Activated naive CD8-positive, alpha-beta T cell (primary cell): ENCODE measurements at regions not wholly inside any gene's neighbourhood (a gene's known extent, or its start where the extent isn't known, plus 50 kb on each side); places are given as distances from the start of the nearest gene placed in this dataset.
A peak's percentile ranks its signal among the peaks of the same experiment; 100 is the strongest.

Source experiments
- H3K27ac Mint-ChIP-seq: one replicate; pipeline ENCODE4 v1.8.0; 2021; ENCODE audit warnings: mixed read lengths
- H3K27me3 Mint-ChIP-seq: one replicate; pipeline ENCODE4 v1.8.0; 2021; ENCODE audit warnings: mixed read lengths
- H3K36me3 Mint-ChIP-seq: one replicate; pipeline ENCODE4 v1.8.0; 2021; ENCODE audit warnings: mixed read lengths
- H3K4me1 Mint-ChIP-seq: one replicate; pipeline ENCODE4 v1.8.0; 2021; ENCODE audit warnings: low read depth, mixed read lengths
- H3K4me3 Mint-ChIP-seq: one replicate; pipeline ENCODE4 v1.8.0; 2021; ENCODE audit warnings: mild to moderate bottlenecking, mixed read lengths
- H3K9me3 Mint-ChIP-seq: one replicate; pipeline ENCODE4 v1.8.0; 2021; ENCODE audit warnings: low read depth, mixed read lengths

GRCh38 chr13:74084375-74084935, 49.7 kb downstream of the KLF12 start:
- peaks cover 75% of the 10 kb centered on the region for H3K4me1 Mint-ChIP-seq
- H3K4me3 Mint-ChIP-seq, result no peak overlapping the region
- no peaks in the 10 kb centered on the region for H3K27me3 Mint-ChIP-seq
- H3K9me3 Mint-ChIP-seq, result no peaks in the 10 kb centered on the region
- H3K36me3 Mint-ChIP-seq, result peaks cover 9% of the 10 kb centered on the region
- H3K27ac Mint-ChIP-seq, result no peak overlapping the region

DNA sequence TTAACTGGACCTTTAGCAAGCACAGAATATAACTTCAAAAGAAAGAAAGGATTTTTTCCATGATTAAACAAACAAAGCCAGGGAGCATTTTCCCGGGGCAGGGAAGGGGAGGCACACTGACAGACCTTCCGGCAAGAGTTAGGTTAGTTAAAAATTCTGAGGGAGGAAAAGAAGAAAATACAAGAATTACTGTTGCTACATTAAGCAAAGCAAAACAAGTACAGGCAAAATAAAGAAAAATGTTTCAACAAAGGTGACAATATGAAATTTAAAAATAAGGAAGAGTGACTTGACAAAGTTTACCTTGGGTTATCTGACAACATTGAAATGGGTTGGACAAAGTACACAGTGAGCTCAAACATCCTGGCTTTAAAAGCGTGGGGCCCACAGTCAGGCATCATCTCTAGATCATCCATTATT, 51.5 kb downstream of the KLF12 start:
- no peak overlapping the region for H3K4me3 Mint-ChIP-seq
- H3K27me3 Mint-ChIP-seq, result no peaks in the 10 kb centered on the region
- peaks cover 69% of the 10 kb centered on the region for H3K4me1 Mint-ChIP-seq
- no peaks in the 10 kb centered on the region for H3K9me3 Mint-ChIP-seq
- H3K36me3 Mint-ChIP-seq, result peaks cover 17% of the 10 kb centered on the region
- H3K27ac Mint-ChIP-seq, result peak overlapping the region; percentile 25

GRCh38 chr13:74080762-74081161, 53.4 kb downstream of the KLF12 start:
- peaks cover 74% of the 10 kb centered on the region for H3K4me1 Mint-ChIP-seq
- H3K27me3 Mint-ChIP-seq, result no peaks in the 10 kb centered on the region

GRCh38 chr13:74077792-74078191, 56.4 kb downstream of the KLF12 start:
- H3K27ac Mint-ChIP-seq, result peak overlapping the region; percentile 50
- H3K36me3 Mint-ChIP-seq, result peaks cover 16% of the 10 kb centered on the region
- H3K4me1 Mint-ChIP-seq, result peaks cover 75% of the 10 kb centered on the region
- H3K4me3 Mint-ChIP-seq, result no peak overlapping the region
- H3K27me3 Mint-ChIP-seq, result no peaks in the 10 kb centered on the region
- no peaks in the 10 kb centered on the region for H3K9me3 Mint-ChIP-seq

More at GRCh38 chr13:74080762-74081161, 53.4 kb downstream of the KLF12 start:
- Mint-ChIP-seq H3K27ac (peak overlapping the region; percentile 75), H3K4me3 (no peak overlapping the region), H3K36me3 (peaks cover 14% of the 10 kb centered on the region), H3K9me3 (no peaks in the 10 kb centered on the region)

- H3K27me3 Mint-ChIP-seq, result no peaks in the 10 kb centered on the region
- no peaks in the 10 kb centered on the region for H3K9me3 Mint-ChIP-seq
- H3K4me3 Mint-ChIP-seq, result no peak overlapping the region
- H3K27ac Mint-ChIP-seq, result no peak overlapping the region
- peaks cover 12% of the 10 kb centered on the region for H3K36me3 Mint-ChIP-seq
- H3K4me1 Mint-ChIP-seq, result peaks cover 71% of the 10 kb centered on the region
Measured at GRCh38 chr13:74077375-74077774, 56.8 kb downstream of the KLF12 start.

GRCh38 chr13:74074723-74075122, 59.5 kb downstream of the KLF12 start:
- Mint-ChIP-seq H3K36me3 (peaks cover 10% of the 10 kb centered on the region), H3K4me1 (peaks cover 71% of the 10 kb centered on the region), H3K27ac (peak overlapping the region; percentile 29), H3K9me3 (no peaks in the 10 kb centered on the region), H3K4me3 (no peak overlapping the region), H3K27me3 (no peaks in the 10 kb centered on the region)

DNA sequence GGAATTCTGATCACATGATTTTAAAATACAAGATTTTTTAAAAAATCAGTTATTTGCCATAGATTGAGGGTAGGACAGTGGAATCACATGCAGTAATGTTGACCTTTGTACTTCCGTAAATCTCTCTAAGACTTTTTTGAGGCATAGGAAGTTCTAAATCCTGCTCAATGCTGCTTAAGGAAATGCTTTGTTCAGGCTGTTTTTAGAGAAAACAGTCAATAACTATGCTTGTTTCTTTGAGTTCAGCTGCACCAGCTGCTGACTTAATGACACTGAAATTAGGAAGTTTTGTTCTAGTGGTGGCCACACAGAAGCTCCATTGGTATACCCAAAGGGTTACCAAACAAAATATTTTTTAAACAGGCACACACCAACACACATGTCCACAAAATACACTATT, 60.9 kb downstream of the KLF12 start:
- H3K4me1 Mint-ChIP-seq, result peaks cover 74% of the 10 kb centered on the region
- H3K4me3 Mint-ChIP-seq, result no peak overlapping the region
- H3K27ac Mint-ChIP-seq, result peak overlapping the region; percentile 58
- H3K36me3 Mint-ChIP-seq, result peaks cover 2% of the 10 kb centered on the region
- H3K9me3 Mint-ChIP-seq, result no peaks in the 10 kb centered on the region
- H3K27me3 Mint-ChIP-seq, result no peaks in the 10 kb centered on the region

- Mint-ChIP-seq H3K4me1 (peaks cover 73% of the 10 kb centered on the region), H3K4me3 (peak overlapping the region; percentile 6), H3K9me3 (no peaks in the 10 kb centered on the region), H3K36me3 (peaks cover 6% of the 10 kb centered on the region), H3K27me3 (no peaks in the 10 kb centered on the region), H3K27ac (peak overlapping the region; percentile 80)
Measured at GRCh38 chr13:74070513-74070912, 63.7 kb downstream of the KLF12 start.

DNA sequence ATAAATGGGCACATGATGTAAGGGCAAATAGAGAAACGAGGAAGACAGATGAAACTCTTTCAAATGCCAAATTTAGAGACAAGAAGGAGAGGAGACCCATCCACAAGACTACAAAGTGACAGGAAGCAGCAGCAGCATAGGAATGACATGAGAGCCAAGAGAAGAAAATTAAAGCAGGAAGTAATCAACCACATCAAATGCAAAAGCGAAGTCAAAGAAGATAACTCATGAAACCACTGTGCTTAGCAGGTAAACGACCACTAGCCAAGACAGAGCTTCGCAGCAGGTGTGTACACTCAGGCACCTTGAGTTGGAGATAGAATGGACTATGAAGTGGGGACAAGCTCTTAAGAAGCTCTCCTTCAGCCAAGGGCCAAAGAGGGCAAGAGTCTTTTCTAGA, 64.1 kb downstream of the KLF12 start:
- Mint-ChIP-seq H3K27me3 (no peaks in the 10 kb centered on the region), H3K4me1 (peaks cover 72% of the 10 kb centered on the region), H3K27ac (peak overlapping the region; percentile 80), H3K9me3 (no peaks in the 10 kb centered on the region), H3K36me3 (peaks cover 6% of the 10 kb centered on the region), H3K4me3 (peak overlapping the region; percentile 63)

- Mint-ChIP-seq H3K27me3 (no peaks in the 10 kb centered on the region), H3K36me3 (peaks cover 6% of the 10 kb centered on the region), H3K4me3 (no peak overlapping the region), H3K4me1 (peaks cover 69% of the 10 kb centered on the region), H3K9me3 (no peaks in the 10 kb centered on the region), H3K27ac (no peak overlapping the region)
Measured at GRCh38 chr13:74068471-74068870, 65.7 kb downstream of the KLF12 start.

DNA sequence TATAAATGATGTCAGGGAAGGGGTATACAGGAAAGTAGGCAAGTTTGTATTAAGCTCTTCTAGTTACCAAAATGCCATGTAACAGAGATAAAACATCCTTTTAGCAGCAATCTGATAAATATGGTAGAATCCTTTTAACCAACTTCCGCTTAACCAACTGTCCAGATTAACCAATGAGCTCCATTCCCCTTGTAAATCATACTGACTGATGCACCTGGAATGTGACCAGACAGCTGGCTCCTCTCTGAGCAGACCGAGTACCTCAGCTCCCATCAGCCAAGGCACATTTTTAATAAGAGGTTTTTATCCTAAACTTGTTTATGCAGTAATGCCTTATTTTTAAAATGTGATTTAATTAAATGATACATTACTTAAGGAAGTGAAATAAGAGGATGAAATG, 66.4 kb downstream of the KLF12 start:
- peak overlapping the region; percentile 18 for H3K27ac Mint-ChIP-seq
- no peaks in the 10 kb centered on the region for H3K9me3 Mint-ChIP-seq
- H3K36me3 Mint-ChIP-seq, result peaks cover 7% of the 10 kb centered on the region
- H3K4me1 Mint-ChIP-seq, result peaks cover 73% of the 10 kb centered on the region
- no peaks in the 10 kb centered on the region for H3K27me3 Mint-ChIP-seq
- no peak overlapping the region for H3K4me3 Mint-ChIP-seq

DNA sequence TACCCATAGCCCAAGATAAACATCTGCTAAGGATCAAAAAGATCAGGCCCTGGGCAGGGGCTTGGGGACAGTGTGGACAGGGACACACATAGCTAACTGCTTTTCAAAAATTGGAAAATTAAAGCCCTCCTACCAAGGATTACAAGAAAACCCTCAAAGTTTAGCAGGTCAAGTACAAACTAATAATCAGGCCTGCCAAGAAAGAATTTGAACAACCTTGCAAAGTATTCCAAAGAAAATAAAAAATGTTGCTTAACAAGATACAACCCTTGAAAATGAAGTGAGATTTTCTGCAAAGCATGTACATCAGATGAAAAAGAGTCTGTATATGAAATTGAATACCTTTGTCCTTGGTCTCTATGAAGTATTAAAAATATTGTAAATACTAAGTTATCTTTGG, 67.3 kb downstream of the KLF12 start:
- no peak overlapping the region for H3K27ac Mint-ChIP-seq

DNA sequence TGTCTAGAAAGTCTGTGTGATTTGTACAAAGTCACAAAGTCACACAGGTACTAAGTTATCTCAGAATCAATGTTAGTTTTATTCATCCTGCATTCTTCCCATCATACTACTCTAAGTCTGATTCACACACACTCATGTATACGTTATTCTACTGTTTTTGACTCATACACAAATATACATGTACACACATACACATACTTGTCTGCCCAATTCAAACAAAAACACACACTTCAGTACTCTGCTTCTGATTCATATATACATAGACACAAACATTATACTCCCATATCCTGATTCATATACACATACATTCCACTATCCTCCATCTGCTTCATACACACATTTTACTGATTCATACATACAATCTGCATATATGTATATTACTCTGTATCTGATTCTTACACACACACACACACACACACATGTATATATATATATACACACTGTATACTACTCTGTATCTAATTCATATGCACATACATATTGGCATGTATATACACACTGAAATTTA, 69.3 kb downstream of the KLF12 start:
- peaks cover 85% of the 10 kb centered on the region for H3K4me1 Mint-ChIP-seq
- H3K27ac Mint-ChIP-seq, result no peak overlapping the region
- peaks cover 12% of the 10 kb centered on the region for H3K36me3 Mint-ChIP-seq
- no peak overlapping the region for H3K4me3 Mint-ChIP-seq
- H3K27me3 Mint-ChIP-seq, result no peaks in the 10 kb centered on the region
- H3K9me3 Mint-ChIP-seq, result peaks cover 4% of the 10 kb centered on the region

More for the DNA sequence above, 67.3 kb downstream of the KLF12 start:
- Mint-ChIP-seq H3K27me3 (no peaks in the 10 kb centered on the region), H3K36me3 (peaks cover 7% of the 10 kb centered on the region), H3K4me1 (peaks cover 82% of the 10 kb centered on the region), H3K9me3 (no peaks in the 10 kb centered on the region), H3K4me3 (no peak overlapping the region)

DNA sequence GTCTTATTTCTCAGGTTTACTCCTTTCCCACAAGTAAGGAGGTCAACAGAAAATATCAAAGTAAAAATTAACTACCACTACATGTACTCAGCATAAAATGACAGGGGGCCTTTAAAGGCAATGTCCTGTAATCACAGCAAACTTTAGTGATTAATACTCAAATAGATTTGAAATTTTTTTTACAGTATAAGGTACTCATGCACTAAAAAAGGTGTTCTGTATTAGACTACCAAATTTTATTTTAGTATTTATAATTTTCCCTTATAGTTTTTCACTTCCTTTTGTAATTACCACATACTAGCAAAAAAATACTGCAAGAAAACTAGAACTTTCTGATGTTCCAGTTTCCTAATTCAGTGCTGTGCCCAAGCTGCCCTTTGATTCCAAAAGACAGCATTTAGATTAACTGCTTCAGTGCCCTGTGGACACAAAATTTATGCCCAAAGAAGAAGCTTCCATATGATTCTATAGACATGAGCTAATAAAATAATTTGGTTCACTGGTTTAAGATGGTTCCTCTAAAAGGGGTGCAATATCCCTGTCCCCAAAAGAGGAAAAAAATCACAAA, 70.6 kb downstream of the KLF12 start:
- peaks cover 12% of the 10 kb centered on the region for H3K36me3 Mint-ChIP-seq
- no peaks in the 10 kb centered on the region for H3K27me3 Mint-ChIP-seq
- peak overlapping the region; percentile 95 for H3K27ac Mint-ChIP-seq
- H3K4me1 Mint-ChIP-seq, result peaks cover 84% of the 10 kb centered on the region
- peak overlapping the region; percentile 74 for H3K4me3 Mint-ChIP-seq
- peaks cover 5% of the 10 kb centered on the region for H3K9me3 Mint-ChIP-seq

GRCh38 chr13:74062933-74063332, 71.3 kb downstream of the KLF12 start:
- Mint-ChIP-seq H3K4me1 (peaks cover 82% of the 10 kb centered on the region), H3K27ac (peak overlapping the region; percentile 95), H3K9me3 (peaks cover 5% of the 10 kb centered on the region), H3K4me3 (peak overlapping the region; percentile 74), H3K27me3 (no peaks in the 10 kb centered on the region), H3K36me3 (peaks cover 12% of the 10 kb centered on the region)
